ENCODE measurements at regions not wholly inside any gene's neighbourhood (a gene's known extent, or its start where the extent isn't known, plus 50 kb on each side); places are given as distances from the start of the nearest gene placed in this dataset.
"Not testable (repeated sequence)": the region's sequence is repeated elsewhere in the genome, so short reads cannot be mapped to it uniquely, and the experiment has no call there.

DNA sequence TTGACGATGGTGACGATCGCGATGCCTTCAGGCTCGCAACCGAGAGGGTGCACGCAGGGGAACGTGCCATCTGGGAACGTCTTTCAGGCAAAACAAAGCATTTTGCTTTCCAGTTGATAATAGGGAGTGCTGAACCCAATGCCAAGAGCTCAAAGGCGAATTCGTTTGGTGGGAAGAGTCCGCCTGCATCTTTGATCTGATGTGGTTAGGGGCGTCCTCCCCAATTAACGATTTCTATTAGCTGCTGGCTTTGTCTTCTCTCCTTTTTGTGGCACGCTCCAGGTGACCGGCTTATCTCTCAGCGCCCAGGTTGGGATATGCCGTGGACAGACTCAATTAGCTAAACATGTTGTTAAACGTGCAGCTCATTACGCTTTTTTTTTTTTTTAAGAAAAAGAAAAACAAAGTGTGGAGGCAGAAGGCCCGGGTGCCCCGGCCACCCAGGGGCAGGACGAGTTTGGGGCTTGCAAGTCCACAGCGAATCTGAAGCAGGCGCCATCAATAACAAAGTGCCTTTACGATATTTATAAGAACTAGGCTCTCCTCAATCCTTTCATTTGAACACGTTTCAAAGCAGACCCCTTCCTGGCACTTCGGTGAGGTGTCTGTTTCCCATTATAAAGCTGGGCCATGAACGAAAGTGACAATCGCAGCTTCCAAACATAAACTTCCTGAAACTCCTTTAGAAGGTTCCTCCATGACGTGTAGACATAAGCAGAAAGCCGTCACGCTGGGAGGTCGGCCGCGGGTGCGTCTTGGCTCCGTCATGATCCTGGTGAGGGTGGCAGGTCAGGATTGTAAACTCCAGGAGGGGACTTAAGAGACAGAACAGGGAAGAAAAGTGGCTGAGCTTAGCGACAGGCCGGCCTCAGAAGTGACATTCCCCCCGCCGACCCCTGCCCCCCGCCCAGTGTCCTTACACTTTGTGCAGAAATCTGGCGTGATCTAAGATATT is 155.3 kb downstream of the LAT start:
- DNase-seq, result not testable (repeated sequence)

GRCh38 chr16:29139261-29139802 is 154.5 kb downstream of the LAT start:
- no peak for DNase-seq

- DNase-seq, result not testable (repeated sequence)
Measured at GRCh38 chr16:29138698-29139097, 153.8 kb downstream of the LAT start.

GRCh38 chr16:29137894-29138662 is 153.2 kb downstream of the LAT start:
- not testable (repeated sequence) for DNase-seq

GRCh38 chr16:29137461-29137860 is 152.6 kb downstream of the LAT start:
- DNase-seq, result not testable (repeated sequence)

DNA sequence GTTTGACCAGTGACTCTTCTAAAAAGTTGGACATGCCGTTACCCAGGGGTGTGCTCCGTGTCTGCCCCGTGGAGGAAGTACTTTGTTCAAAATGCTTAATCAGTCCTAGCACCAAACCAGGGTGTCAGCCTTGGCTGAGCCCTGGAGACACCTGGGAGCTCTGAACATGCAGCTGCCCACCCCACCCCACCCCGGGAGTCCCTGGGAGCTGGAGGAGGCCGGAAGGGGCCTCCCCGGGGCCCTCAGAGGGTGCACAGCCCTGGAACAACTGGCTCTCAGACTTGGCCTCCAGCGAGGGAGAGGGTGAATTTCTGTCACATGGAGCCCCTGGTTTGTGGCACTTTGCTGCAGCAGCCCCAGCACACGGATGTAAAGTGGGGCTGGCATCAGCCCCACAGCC is 152.1 kb downstream of the LAT start:
- not testable (repeated sequence) for DNase-seq

DNA sequence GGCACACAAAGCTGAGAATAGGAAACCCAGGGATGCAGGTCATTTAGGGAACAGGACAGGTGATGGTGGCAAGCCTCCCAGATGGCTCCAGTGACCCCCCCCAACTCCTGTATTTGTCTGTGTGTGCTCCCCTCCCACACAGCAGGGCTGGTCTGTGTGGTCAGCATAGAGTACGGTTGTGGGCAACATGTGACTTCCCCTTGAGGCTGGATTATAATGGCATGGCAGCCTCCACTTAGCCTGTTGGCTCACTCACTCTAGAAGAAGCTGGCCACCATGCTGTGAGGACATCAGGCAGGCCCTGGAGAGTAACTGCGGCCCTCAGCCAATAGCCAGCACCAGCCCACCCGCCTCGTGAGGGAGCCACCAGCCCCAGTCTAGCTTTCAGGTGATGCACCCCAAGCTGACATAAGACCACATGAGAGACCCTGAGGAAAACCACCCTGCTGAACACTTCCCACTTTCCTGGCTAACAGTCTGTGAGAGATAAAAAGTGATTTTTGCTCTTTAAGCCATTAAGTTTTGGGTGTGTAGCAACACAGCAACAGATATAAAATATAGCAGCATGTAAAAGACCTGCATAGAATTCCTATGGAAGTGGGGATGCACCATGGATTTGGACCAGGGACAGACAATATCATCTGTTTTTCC is 151.3 kb downstream of the LAT start:
- DNase-seq, result not testable (repeated sequence)

GRCh38 chr16:29135098-29135497 is 150.2 kb downstream of the LAT start:
- DNase-seq, result not testable (repeated sequence)

GRCh38 chr16:29133681-29134430 is 149.0 kb downstream of the LAT start:
- DNase-seq, result not testable (repeated sequence)

DNA sequence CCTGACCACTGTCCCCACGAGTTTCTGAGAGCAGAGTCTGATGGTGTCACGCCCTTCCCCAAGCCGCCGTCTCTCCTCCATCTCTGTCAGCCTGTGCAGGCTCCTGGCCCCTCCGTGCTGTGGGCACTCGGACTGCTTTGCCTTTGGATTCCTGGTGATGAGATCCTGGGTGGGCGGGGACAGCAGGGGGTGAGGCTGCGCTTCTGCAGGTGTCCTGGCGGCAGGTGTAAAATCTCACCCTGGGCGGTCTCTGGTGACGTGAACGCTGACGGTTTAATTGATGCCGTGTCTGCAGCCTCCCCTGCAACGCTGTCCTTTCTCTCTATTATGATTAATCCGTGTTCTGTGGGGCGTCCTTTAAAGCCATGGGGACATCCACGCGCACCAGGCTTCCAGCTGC is 148.0 kb downstream of the LAT start:
- not testable (repeated sequence) for DNase-seq

DNA sequence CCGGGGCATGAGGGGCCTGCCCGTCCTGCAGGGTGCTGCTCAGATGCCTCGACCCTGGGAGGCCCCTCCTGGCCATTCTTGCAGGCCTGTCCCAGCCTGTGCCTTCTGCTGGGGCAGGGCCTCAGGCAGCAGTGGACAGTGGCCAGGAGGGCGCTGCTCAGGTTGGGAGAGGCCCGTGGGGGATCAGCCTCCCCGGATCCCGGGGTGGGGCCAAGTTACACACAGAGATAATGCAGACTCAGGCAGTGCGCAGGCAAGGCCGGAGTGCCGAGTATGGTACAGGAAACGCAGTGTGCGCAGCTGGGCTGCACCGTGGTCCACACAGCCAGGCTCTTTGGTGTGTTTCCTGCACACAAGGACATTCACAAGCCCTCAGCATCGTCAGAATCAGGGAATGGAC is 147.6 kb downstream of the LAT start:
- DNase-seq, result not testable (repeated sequence)

DNA sequence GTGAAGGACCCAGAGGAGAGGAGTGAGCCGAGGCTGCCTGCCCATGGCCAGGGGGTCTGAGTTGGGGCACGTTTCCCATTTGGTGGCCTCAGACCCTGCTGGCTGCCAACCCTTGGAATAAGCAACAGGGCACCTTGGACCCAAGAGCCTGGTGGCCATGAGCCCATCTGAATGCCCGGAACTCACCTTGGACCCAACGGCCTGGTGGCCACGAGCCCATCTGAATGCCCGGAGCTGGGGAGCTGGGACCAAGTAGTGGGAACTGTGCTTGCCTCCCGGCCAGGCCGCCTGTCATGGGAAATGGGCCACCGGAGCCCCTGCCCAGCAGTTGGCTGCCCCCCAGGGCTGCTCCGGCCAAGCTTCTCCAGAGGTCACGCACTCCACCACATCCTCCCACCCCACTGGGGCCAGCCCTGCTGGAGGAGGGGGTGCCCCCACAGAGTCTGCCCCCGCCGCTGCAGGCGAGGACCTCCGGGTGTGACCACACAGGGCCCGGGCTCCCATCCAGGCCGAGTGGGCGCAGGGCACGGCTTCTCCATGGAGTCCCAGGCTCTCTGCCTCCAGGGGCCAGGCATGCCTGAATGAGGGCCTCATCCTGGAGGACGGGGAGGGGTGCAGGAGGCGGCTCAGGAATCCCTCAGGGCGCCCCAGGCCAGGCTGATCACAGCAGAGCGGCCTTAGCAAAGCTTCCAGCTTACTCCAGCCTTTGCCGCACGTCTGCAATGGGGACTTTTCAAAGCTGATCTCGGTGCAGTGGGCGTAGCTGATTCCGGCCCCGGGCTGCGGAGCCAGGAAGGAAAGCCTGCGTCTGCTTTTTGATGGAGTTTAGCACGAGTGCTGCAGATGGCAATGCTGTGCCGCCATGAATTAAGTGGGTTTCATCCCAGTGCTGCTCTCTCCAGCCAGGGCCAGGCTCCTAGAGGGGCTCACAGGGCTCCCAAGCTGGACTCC is 146.3 kb downstream of the LAT start:
- DNase-seq, result not testable (repeated sequence)

DNA sequence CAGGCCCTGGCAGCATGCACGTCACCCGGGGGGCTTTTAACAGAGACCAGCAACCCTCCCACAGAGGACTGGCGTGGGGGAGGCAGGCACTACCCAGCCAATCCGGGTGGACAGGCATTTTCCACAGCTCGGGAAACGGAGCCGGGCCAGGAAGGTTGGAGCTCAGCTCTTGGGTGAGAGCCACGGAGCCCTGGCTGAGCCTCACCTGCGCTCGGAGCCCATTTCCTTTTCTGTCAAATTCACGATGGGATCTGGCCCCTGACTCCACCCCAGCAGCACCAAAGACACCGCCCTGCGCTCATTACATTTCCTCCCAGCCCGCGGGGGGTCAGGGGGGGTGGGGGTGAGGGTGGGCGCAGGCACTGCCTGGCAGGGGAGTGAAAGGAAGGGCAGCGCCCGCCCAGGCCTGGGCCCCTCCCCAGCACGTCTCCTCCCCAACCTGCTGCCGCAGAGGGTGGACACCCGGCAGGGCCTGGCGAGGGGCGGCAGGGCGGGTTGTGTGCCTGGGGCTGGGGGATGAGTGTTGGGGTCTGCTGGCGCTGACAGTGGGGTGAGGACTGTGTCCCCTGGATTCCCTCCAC is 145.4 kb downstream of the LAT start:
- DNase-seq, result not testable (repeated sequence)

DNA sequence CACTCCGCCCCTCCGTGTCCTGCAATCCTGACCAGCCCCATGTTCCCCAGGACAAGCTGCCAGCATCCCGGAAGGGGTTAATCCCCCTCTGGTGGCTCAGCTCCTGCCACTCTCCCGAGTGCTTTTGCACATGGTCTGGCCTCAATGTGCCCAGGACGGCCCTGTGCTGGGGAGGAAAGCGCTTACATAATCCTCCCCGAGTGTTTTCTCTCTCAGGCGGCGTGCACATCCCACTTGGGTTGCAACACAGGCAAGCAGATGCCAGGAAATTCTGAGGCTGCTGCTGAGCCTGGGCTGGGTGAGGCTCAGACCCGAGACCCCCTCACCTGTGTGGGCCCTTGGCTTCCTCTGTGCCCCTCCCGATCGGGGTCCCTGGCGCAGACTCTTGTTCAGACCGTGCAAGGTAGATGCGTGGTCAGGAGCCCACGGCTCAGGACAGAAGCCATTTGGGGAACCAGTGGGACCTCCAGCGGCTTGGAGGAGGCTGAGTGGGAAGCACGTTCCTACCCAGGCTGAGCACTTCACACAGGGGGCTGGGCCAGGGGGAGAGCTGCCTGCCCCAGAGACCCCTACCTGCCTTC is 144.7 kb downstream of the LAT start:
- DNase-seq, result not testable (repeated sequence)

- not testable (repeated sequence) for DNase-seq
Measured at GRCh38 chr16:29128732-29129457, 144.0 kb downstream of the LAT start.

DNA sequence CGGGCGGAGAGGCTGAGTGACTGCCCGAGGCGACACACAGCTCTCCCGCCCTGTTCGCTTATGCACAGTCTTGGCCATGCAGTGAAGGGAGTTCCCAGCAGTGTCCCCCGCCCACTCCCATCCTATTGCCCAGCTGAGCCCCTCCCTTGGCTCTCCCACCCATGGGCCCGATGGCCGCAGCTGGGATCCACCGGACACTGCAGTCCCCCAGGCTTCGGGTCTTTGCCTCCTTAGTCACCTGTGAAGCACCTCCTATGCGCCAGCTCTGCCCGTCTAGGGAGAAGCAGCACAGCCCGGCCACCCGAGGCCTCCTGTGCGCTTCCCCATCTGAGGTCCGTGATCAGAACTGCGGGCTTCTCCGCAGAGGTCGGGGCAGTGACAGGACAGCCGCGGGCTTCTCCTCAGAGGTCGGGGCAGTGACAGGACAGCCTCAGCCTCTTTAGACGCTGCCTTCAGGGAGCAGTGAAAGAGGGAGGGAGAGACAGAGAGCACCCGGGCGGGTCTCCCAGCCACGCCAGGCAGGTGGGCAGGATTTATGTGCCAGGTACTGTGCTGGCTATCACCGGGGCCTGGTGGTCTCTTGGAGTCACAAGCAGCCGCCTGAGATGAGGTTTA is 143.1 kb downstream of the LAT start:
- not testable (repeated sequence) for DNase-seq

- DNase-seq, result no peak
Measured at GRCh38 chr16:29126616-29127015, 141.8 kb downstream of the LAT start.

DNA sequence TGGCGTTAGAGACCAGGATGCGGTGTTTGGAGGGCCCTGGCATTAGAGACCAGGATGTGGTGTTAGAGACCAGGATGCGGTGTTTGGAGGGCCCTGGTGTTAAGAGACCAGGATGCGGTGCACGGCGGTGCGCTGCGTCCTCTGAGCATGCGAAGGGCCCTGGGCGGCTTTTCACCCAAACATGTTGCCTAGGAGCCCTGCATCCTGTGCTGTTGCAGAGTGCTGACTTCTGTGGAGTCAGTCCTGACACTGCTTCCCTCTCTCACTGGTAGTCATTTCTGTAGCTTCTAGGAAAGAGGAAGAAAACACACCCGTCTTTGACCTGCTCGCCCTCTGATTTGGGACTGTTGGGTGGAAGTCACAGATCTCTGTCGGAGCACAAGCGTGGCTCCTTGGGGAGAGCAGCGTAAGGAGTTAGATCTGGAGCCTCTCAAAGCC is 141.2 kb downstream of the LAT start:
- DNase-seq, result no peak

DNA sequence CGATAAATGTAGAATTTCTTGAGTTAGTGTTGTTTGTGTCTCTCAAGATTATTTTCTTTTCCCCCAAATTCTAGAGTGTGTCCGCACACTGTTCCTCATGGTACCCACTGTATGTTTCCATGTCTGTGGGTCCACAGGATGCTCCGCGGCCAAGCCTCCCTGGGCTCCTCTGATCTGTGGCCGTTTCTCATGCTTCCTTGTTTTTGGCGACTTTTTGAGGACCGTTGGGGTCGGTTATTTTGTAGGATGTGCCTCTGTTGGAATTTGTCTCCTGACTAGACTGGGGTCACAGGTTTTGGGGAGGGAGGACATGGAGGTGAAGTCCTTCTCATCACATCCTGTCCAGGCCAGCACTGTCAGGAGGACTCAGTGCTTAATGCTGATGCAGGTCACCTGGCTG is 140.0 kb downstream of the LAT start:
- DNase-seq, result no peak

Data from activated naive CD4-positive, alpha-beta T cell treated with Interleukin-2 at 50 U/mL for 16 hours (primary cell).